BJ (cell line): ENCODE measurements at regions not wholly inside any gene's neighbourhood (a gene's known extent, or its start where the extent isn't known, plus 50 kb on each side); places are given as distances from the start of the nearest gene placed in this dataset.

Experiments used
- CTCF ChIA-PET: fragments of 350-600 bp; formaldehyde crosslinking; extraction: SDS; loops from one replicate; lab custom pipeline; 2021; ENCODE audit warnings: antibody characterized with exemption, inconsistent platforms; lab: Yijun Ruan, JAX
- POLR2A ChIA-PET: fragments of 300-600 bp; sonication (Branson Sonifier 250); formaldehyde crosslinking; extraction: SDS; loops from one replicate; lab custom pipeline; 2021; ENCODE audit warnings: antibody characterized with exemption; lab: Charles Lee
- DNase-seq: peaks from one replicate; pipeline ENCODE4 v3.0.0-alpha.2; 2011; ENCODE audit warnings: low read depth
- H3K27me3 ChIP-seq: 2 replicates; pipeline ENCODE4 v1.6.0; 2011; ENCODE audit warnings: low read length; ENCODE audit not compliant: control insufficient read depth, insufficient read depth
- H3K36me3 ChIP-seq: 2 replicates; pipeline ENCODE4 v1.5.1; 2011; ENCODE audit warnings: low read length; ENCODE audit not compliant: control insufficient read depth, insufficient read depth
- H3K4me3 ChIP-seq: 2 replicates; pipeline ENCODE4 v1.5.1; 2011; ENCODE audit warnings: low read depth, mild to moderate bottlenecking, control low read depth, low read length
- TF ChIP-seq, protein P1 (sequence below): IDR thresholded peaks from 2 replicates; pipeline ENCODE4 v1.5.1; 2011; ENCODE audit warnings: low read depth, mild to moderate bottlenecking, control low read depth, inconsistent platforms, low read length, moderate library complexity; ENCODE audit not compliant: insufficient read depth

DNA sequence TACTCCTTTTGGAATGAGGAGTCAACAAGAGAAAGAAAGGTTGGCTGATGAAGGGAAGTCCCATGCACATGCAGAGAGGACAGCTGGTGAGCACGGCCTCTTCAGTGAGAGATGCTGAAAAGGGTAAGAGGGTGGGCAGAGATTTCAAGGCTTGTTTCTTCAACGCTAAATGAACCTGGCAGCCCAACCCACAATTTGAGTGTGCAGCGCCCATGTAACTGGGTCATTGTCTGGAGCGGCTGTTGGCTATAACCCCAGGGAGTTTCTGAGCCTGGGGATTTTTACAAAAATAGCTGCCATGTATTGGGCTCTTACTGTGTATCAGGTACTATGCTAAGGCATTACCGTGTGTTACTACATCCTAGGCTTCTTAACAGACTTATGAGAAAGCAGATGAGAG, 594.1 kb downstream of the ETS1 start:
- no peak overlapping the region for H3K4me3 ChIP-seq
- TF ChIP-seq, protein P1, sequence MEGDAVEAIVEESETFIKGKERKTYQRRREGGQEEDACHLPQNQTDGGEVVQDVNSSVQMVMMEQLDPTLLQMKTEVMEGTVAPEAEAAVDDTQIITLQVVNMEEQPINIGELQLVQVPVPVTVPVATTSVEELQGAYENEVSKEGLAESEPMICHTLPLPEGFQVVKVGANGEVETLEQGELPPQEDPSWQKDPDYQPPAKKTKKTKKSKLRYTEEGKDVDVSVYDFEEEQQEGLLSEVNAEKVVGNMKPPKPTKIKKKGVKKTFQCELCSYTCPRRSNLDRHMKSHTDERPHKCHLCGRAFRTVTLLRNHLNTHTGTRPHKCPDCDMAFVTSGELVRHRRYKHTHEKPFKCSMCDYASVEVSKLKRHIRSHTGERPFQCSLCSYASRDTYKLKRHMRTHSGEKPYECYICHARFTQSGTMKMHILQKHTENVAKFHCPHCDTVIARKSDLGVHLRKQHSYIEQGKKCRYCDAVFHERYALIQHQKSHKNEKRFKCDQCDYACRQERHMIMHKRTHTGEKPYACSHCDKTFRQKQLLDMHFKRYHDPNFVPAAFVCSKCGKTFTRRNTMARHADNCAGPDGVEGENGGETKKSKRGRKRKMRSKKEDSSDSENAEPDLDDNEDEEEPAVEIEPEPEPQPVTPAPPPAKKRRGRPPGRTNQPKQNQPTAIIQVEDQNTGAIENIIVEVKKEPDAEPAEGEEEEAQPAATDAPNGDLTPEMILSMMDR = no peak
- H3K36me3 ChIP-seq = no peaks in the 10 kb centered on the region
- no peaks in the 10 kb centered on the region for H3K27me3 ChIP-seq
- no peak for DNase-seq
- POLR2A ChIA-PET = no interaction called here
- CTCF ChIA-PET = interaction anchor here (0.6 to 1.4 kb wide), 2 partner anchors 51 to 150 kb away, joined by 3 to 5 read pairs; no protein-coding TSS in a partner anchor

DNA sequence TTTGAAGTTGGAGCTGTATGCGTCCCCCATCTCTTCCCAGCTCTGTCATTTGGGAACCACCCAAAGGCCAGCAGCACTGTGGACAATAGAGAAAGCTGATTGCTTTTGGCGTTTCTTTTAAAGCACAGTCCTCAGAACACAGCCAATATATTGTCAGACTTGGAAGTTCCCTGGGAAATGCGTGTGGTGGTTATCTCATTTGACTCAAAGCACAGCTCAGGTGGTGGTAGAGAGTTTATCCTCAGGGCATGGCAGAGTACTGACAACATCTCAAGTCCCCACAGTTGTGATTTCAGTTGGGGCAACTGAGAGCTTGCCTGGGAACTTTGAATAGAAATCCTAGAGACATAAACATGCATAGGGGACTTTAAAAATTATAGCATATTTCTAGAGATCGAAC, 601.3 kb downstream of the ETS1 start:
- Histone ChIP-seq H3K27me3 (no peaks in the 10 kb centered on the region), H3K4me3 (no peak overlapping the region), H3K36me3 (no peaks in the 10 kb centered on the region)
- TF ChIP-seq, protein P1 = no peak
- no peak for DNase-seq
- POLR2A ChIA-PET = no interaction called here
- CTCF ChIA-PET = no interaction called here

GRCh38 chr11:127972816-127973215, 614.5 kb downstream of the ETS1 start:
- TF ChIP-seq, protein P1 = no peak
- H3K27me3 ChIP-seq = no peaks in the 10 kb centered on the region
- ChIA-PET POLR2A (no interaction called here), CTCF (no interaction called here)
- H3K36me3 ChIP-seq = no peaks in the 10 kb centered on the region
- no peak overlapping the region for H3K4me3 ChIP-seq
- no peak for DNase-seq

DNA sequence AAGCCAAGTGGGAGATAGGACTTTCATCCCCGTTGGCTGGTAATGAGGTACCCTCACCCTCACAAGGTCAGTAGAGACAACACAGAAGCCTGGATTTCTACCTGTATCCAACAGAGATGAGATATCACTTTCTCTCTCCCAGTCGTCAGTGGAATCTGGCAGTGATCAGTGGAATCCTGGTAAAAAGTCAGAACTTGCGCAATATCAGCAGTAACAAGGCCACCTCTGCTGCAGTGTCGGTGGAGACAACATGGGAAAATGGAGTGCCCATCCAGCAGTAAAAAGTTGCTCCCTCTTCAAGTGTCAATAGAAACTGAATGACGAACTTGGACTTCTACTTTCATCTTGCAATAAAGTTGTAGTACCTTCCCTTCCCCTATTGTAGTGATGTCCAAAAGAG, 615.9 kb downstream of the ETS1 start:
- CTCF ChIA-PET = no interaction called here
- no peak overlapping the region for H3K4me3 ChIP-seq
- no peaks in the 10 kb centered on the region for H3K27me3 ChIP-seq
- TF ChIP-seq, protein P1 = no peak
- DNase-seq = no peak
- POLR2A ChIA-PET = no interaction called here
- H3K36me3 ChIP-seq = no peaks in the 10 kb centered on the region

DNA sequence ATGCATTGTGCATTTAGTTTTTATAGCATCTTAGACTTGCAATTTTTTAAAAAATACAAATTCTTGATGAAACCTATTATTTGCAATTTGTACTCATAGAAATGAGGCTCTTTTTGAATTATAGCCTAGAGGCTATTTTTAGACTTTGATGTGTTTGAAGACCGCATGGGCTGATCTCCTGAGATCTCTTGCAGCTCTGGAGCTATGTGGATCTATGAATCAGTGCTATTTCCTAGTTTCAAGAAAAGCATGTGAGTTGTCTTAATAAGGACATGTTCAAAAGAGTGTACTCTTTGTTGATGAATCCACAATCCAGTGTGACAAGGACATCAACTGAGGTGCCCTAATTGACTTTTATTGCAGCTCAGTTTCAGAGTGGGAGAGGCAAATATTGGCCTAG, 620.5 kb downstream of the ETS1 start:
- Histone ChIP-seq H3K27me3 (no peaks in the 10 kb centered on the region), H3K4me3 (no peak overlapping the region), H3K36me3 (no peaks in the 10 kb centered on the region)
- CTCF ChIA-PET = interaction anchor here (0.7 to 1.8 kb wide), 3 partner anchors 16 to 103 kb away, joined by 3 to 4 read pairs (median 3); no protein-coding TSS in a partner anchor
- POLR2A ChIA-PET = no interaction called here
- TF ChIP-seq, protein P1 = no peak
- no peak for DNase-seq
